ENCODE measurements at regions not wholly inside any gene's neighbourhood (a gene's known extent, or its start where the extent isn't known, plus 50 kb on each side); places are given as distances from the start of the nearest gene placed in this dataset.
"Not testable (repeated sequence)": the region's sequence is repeated elsewhere in the genome, so short reads cannot be mapped to it uniquely, and the experiment has no call there.

DNA sequence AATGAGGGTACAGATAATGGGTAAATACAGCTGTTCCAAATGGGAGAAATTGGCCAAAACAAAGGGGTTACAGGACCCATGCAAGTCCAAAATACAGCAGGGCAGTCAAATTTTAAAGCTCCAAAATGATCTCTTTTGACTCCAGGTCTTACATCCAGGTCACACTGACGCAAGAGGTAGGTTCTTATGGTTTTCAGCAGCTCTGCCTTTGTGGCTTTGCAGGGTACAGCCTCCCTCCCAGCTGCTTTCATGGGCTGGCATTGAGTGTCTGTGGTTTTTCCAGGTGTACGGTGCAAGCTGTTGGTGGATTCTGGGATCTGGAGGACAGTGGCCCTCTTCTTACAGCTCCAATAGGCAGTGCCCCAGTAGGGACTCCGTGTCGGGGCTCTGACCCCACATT, 254.6 kb downstream of the RPLP1 start:
- not testable (repeated sequence) for TF ChIP-seq CTCF (IDR thresholded peaks at IDR 0.05; ENCODE audit: borderline replicate concordance, extremely low read depth, low read length, poor library complexity, severe bottlenecking); EZH2 (IDR thresholded peaks at IDR 0.05; ENCODE audit: borderline replicate concordance, low read depth, low read length, severe bottlenecking)
